Lower lobe of right lung (tissue), 2 donors: ENCODE measurements at regions not wholly inside any gene's neighbourhood (a gene's known extent, or its start where the extent isn't known, plus 50 kb on each side); places are given as distances from the start of the nearest gene placed in this dataset.

Source experiments
- ATAC-seq, 2 donors: fragments of 200-7000 bp; cut with Tn5 transposase; one replicate each; pipeline ENCODE4 v1.9.1; 2020 to 2022; ENCODE audit warnings: mild to moderate bottlenecking in 2 of 2, moderate library complexity in 2 of 2
- DNase-seq: peaks from one replicate; pipeline ENCODE4 v3.0.0-alpha.2; 2020
- H3K27ac ChIP-seq: fragments of 200-600 bp; one replicate; pipeline ENCODE4 v1.8.0; 2022
- H3K27me3 ChIP-seq: fragments of 200-600 bp; one replicate; pipeline ENCODE4 v1.8.0; 2022; ENCODE audit warnings: low read depth
- H3K36me3 ChIP-seq: fragments of 200-600 bp; one replicate; pipeline ENCODE4 v1.8.0; 2022; ENCODE audit warnings: mild to moderate bottlenecking
- H3K4me1 ChIP-seq: fragments of 200-600 bp; one replicate; pipeline ENCODE4 v1.8.0; 2022
- H3K4me3 ChIP-seq: fragments of 200-600 bp; one replicate; pipeline ENCODE4 v1.8.0; 2022; ENCODE audit warnings: mild to moderate bottlenecking
- H3K9me3 ChIP-seq: fragments of 200-600 bp; one replicate; pipeline ENCODE4 v1.8.0; 2022
- CTCF ChIP-seq: fragments of 200-600 bp; IDR thresholded peaks from one replicate; pipeline ENCODE4 v1.8.0; 2022; ENCODE audit warnings: antibody characterized with exemption, mild to moderate bottlenecking
- intact Hi-C: fragments of 100-400 bp; cut with DNase I; formaldehyde crosslinking; loops from one replicate; pipeline ENCODE4 v1.11.0; 2022
- donor health status: DM: no; HTN: yes; CAD: no; lungs with severe emphysema.

GRCh38 chr3:103889675-103890074, 1454.9 kb downstream of the ZPLD1 start:
- Histone ChIP-seq H3K27me3 (no peaks in the 10 kb centered on the region), H3K27ac (no peak overlapping the region), H3K4me3 (no peak overlapping the region), H3K36me3 (no peaks in the 10 kb centered on the region), H3K4me1 (no peaks in the 10 kb centered on the region), H3K9me3 (no peaks in the 10 kb centered on the region)
- intact Hi-C loops, result no loop called here
- no peak for DNase-seq
- no peak for ATAC-seq
- TF ChIP-seq CTCF, result no peak

- Histone ChIP-seq H3K4me3 (no peak overlapping the region), H3K27ac (no peak overlapping the region), H3K36me3 (no peaks in the 10 kb centered on the region), H3K27me3 (no peaks in the 10 kb centered on the region), H3K9me3 (no peaks in the 10 kb centered on the region), H3K4me1 (no peaks in the 10 kb centered on the region)
- no peak for ATAC-seq
- no peak for DNase-seq
- no peak for TF ChIP-seq CTCF
- intact Hi-C loops, result no loop called here
These were observed 1459.5 kb downstream of the ZPLD1 start for GRCh38 chr3:103894162-103894822.

- Histone ChIP-seq H3K27me3 (no peaks in the 10 kb centered on the region), H3K4me1 (no peaks in the 10 kb centered on the region), H3K4me3 (no peak overlapping the region), H3K36me3 (no peaks in the 10 kb centered on the region), H3K27ac (no peak overlapping the region), H3K9me3 (no peaks in the 10 kb centered on the region)
- no peak for DNase-seq
- intact Hi-C loops, result no loop called here
- no peak for TF ChIP-seq CTCF
- ATAC-seq, result no peak
These were observed 1464.5 kb downstream of the ZPLD1 start for GRCh38 chr3:103899328-103899727.

GRCh38 chr3:103904991-103905390, 1461.7 kb upstream of the ALCAM start:
- DNase-seq (no peak), ATAC-seq (no peak)
- no peaks in the 10 kb centered on the region for H3K4me1 ChIP-seq
- intact Hi-C loops, result no loop called here
- no peaks in the 10 kb centered on the region for H3K9me3 ChIP-seq
- H3K27ac ChIP-seq, result no peak overlapping the region
- H3K27me3 ChIP-seq, result no peaks in the 10 kb centered on the region
- H3K4me3 ChIP-seq, result no peak overlapping the region
- H3K36me3 ChIP-seq, result no peaks in the 10 kb centered on the region
- no peak for TF ChIP-seq CTCF

- H3K9me3 ChIP-seq, result no peaks in the 10 kb centered on the region
- H3K27me3 ChIP-seq, result no peaks in the 10 kb centered on the region
- DNase-seq, result no peak
- TF ChIP-seq CTCF, result no peak
- H3K4me1 ChIP-seq, result no peaks in the 10 kb centered on the region
- H3K4me3 ChIP-seq, result no peak overlapping the region
- no peak for ATAC-seq
- H3K36me3 ChIP-seq, result no peaks in the 10 kb centered on the region
- intact Hi-C loops, result no loop called here
- no peak overlapping the region for H3K27ac ChIP-seq
These were observed 1460.4 kb upstream of the ALCAM start for GRCh38 chr3:103906304-103906703.
